ENCODE measurements at regions not wholly inside any gene's neighbourhood (a gene's known extent, or its start where the extent isn't known, plus 50 kb on each side); places are given as distances from the start of the nearest gene placed in this dataset.

DNA sequence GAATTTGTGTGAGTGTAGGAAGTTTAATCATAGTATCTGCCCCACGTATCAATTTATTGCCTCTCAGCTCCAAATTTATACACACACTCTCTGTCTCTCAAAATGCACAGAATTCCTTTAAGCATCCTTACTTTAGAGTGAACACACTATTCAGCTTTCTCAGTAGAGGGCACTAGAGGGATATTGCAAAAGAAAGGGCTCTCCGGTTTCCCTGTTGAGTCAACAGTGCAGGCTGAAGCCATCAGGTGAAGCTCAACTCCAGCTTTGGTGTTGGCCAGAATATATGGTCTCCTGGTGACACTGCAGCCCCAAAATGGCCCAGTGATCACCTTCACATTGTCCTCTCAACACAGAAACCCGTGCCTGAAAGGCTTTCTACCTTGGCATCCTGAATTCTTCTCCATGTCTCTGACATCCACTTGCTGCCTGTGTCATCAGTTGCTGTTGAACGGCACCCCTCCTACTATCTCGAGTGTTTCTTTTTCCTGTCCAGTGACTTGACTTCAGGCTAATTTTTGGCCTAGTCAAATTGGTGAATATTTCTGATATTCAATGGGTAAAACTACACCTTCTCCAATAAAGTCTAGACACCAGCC lies 670.5 kb downstream of the GABRG1 start:
- TF ChIP-seq, protein P1, sequence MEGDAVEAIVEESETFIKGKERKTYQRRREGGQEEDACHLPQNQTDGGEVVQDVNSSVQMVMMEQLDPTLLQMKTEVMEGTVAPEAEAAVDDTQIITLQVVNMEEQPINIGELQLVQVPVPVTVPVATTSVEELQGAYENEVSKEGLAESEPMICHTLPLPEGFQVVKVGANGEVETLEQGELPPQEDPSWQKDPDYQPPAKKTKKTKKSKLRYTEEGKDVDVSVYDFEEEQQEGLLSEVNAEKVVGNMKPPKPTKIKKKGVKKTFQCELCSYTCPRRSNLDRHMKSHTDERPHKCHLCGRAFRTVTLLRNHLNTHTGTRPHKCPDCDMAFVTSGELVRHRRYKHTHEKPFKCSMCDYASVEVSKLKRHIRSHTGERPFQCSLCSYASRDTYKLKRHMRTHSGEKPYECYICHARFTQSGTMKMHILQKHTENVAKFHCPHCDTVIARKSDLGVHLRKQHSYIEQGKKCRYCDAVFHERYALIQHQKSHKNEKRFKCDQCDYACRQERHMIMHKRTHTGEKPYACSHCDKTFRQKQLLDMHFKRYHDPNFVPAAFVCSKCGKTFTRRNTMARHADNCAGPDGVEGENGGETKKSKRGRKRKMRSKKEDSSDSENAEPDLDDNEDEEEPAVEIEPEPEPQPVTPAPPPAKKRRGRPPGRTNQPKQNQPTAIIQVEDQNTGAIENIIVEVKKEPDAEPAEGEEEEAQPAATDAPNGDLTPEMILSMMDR (IDR thresholded peaks at IDR 0.05): peak; percentile 29 to 59 (median 48)
- no peak for TF ChIP-seq POLR2A (IDR thresholded peaks at IDR 0.05)
